GOT3 (cell line): ENCODE measurements at regions not wholly inside any gene's neighbourhood (a gene's known extent, or its start where the extent isn't known, plus 50 kb on each side); places are given as distances from the start of the nearest gene placed in this dataset.

Experiments used
- DNase-seq: peaks from one replicate; lab custom pipeline; 2025; ENCODE audit warnings: mixed read lengths; lab: John Stamatoyannopoulos, UW

GRCh38 chr2:136468799-136469369, 296.5 kb upstream of the THSD7B start:
- DNase-seq, result no peak

GRCh38 chr2:136452528-136452927, 312.8 kb upstream of the THSD7B start:
- no peak for DNase-seq

DNA sequence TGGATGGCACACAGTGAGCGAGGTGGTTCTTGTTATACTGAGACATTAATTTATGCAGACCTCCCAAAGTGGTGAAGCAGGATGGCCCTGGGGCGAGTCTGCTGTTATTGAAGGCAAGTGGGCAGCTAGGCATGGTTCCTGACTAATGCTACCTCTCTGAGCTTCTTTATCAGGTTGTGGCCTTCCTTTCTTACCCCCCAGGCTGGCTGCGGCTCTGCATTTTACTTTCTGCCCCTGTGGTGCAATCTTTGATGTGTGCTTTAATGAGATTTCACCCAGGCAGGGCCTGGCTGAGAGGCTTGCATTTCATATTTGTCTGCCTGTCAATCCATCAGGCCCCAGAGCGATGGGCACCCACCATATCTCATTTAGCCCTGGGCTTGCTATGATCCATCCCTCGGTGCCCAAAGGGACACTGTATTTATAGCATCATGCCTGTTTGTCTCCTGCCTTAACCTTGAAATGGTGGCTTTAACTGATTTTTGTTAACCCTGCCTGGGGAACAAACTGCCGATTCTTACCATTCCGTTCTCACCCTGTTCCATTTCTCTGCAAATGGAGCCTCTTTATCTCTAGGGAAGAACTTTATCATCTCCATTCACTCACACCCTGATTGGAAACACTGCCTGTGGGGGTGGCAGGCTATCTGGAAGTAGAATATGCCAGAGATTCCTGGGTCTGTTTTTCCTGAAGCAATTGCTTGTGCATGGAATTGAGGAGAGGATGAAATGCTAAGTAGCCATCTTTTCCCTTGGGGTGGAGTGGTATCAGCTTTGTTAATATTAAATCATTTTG, 316.2 kb upstream of the THSD7B start:
- no peak for DNase-seq

DNA sequence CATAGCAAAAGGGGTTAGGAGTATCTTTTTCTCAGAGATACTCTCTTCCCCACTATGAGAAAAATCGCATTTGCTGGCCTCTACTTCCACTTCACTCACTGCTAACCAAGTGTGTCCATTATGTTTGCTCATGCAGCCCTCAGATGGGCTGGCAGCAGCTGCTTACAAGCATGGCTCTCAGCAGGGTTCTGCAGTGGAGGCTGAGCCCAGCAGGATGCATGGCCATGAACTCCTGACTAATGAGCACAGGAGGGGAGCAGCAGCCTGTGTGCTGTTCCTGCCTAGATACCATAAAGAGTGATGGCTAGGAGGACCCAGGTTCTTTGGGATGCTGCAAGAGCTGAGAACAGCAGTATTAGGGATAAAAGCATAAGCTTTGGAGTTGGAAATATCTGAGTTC, 316.9 kb upstream of the THSD7B start:
- DNase-seq, result no peak

GRCh38 chr2:136444323-136444722, 321.0 kb upstream of the THSD7B start:
- DNase-seq, result no peak

- no peak for DNase-seq
These were observed 321.7 kb upstream of the THSD7B start for GRCh38 chr2:136443661-136444060.

DNA sequence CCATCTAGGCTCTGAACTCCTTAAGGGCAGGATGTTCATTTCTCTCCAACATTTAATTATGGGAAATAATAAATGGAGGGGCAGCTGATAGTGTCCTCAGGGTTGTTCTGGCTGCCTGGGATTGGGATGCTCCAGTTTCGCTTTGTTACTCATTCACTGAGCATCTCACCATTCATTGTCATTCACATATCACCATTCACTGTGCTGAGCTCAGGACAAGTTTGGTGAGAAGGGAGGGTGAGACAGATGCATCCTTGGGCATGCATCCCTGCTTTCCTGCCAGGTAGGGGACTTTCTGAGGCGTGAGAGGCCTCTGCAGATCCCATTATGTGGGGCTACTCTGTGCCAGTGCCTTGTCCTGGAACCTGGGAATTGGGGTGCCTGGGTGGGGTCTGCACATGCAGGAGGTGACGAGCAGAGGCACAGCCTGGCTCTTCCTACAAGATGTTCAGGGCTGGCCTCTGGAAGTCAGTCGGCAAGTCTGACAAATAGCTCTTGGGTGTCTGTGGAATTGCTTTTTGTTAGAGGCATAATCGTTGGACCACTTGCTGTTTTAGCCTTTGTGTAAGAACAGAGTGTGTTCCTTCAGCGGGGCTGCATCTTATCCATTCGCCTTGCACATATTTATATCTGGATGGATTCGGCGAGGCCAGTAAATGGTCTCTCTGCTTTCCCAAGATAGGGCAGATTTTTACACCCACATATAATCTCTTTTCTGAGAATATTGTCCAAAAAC, 323.2 kb upstream of the THSD7B start:
- no peak for DNase-seq

GRCh38 chr2:136439064-136439676, 321.2 kb upstream of the CXCR4 start:
- DNase-seq, result no peak

DNA sequence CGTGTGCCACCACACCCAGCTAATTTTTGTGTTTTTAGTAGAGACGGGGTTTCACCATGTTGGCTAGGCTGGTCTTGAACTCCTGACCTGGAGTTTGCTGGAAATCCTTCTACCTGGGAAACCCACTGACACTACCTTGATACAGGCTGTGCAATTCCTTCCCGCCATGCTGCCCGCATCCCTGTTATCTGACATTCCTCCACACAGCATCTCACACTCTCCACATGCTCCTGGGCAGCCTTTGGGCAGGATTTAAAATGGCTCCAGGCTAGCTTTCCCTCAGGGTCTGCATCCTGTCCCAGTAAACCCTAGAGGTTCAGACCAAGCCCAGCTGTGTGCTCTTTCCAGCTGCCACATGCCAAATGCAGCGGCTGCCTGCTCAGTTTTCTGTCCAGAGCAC, 319.5 kb upstream of the CXCR4 start:
- no peak for DNase-seq

DNA sequence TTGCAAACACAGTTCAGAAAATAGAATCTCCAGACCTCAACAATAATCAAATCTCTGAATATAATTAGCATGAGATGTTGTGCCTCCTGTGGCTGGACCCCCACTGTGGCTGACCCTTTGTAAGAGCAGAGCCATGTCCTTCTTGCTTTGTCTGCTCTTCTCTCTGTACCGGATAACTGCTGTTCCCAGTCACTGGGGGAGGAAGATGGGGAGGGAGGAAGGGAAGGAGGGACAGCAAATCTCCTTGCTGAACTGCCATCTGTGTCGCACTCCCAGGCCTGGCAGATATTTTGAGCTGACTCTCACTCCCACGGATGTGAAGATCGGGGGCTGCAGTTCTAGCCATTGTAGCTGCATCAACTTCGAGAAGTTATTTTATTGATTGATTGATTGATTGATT, 319.0 kb upstream of the CXCR4 start:
- DNase-seq, result no peak

- no peak for DNase-seq
These were observed 316.3 kb upstream of the CXCR4 start for GRCh38 chr2:136434251-136434715.

- no peak for DNase-seq
These were observed 315.3 kb upstream of the CXCR4 start for GRCh38 chr2:136433261-136433660.

DNA sequence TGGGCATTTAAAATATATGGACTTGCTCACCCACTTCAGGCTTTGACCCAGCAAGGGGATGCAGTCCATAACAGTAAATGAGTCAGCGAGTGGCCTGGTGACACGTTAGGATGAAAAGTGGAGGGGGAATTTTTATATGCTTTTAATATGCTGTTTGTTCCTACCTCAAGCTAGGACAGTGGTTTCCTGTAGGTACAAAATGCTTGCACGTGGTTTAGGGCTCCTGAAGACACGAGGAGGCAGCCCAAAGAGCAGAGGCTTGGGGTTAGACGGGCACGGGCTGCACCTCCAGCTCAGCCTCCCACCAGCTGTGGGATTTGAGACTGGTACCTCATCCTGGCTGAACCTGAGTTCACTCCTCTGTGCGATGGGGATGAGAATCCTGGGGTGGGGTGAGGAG, 306.2 kb upstream of the CXCR4 start:
- no peak for DNase-seq

GRCh38 chr2:136423516-136423996, 305.6 kb upstream of the CXCR4 start:
- peak; percentile 10 for DNase-seq

DNA sequence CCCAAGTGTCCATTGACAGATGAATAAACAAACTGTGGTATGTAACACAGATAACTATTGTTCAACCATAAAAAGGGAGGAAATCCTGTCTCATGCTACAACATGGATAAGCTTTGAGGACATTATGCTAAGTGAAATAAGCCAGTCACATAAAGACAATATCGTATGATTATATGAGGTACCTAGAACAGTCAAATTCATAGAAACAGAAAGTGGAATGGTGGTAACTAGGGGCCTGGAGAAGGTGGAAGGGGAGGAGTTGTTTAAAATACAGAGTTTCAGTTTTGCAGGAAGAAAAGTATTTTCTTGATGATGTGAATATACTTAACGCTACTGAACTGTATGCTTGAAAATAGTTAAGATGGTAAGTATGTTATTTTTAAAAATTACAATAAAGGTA, 304.6 kb upstream of the CXCR4 start:
- DNase-seq, result no peak

DNA sequence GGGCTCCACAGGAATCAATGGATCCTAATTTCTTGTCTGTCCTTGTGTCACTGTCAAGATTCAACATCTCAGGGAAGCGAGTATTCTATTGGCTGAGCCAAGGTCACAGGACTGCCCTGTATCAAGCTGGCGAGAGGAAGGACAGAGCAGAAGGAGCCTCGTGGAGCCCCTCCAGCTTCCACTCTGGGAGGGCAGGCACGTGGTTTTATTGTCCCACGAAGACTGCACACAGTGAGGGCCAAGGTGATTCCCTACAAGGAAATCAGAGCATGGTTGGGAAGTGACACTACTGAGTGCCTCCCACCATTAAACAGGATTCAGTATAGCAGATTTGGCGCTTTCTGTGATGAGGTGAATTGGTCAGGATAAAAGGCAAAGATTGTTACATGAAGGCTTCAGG, 302.4 kb upstream of the CXCR4 start:
- no peak for DNase-seq

GRCh38 chr2:136411946-136412345, 294.0 kb upstream of the CXCR4 start:
- DNase-seq, result no peak

DNA sequence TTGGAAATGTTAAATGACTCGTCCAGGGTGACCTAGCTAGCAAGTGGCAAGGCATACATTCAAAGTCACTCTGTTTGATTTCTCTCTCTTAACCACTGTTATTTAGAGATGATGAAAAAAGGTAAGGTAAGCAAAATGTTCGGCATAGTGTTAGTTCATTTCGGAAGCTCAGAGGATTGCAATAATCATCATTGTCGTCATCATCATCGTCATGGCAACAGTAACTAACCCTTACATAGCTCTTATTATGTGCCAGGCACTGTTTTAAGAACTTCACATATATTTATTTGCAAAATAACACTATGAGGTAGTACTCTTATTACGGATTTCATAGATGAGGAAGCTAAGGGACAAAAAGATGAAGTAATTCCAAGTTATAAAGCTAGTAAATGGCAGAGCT, 292.7 kb upstream of the CXCR4 start:
- no peak for DNase-seq

DNA sequence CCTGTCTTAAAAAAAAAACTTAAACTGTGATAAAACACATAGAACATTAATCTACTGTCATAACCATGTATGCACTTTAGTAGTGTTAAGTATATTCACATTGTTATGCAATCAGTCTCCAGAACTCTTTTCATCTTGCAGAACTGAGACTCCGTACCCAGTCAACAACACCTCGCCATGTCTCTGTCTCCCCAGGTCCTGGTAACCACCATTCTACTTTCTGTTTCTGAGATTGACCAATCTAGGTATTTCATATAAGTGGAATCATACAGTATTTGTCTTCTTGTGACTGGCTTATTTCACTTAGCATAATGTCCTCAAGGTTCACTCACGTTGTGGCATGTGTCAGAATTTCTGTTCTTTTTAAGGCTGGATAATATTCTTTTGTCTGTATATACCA, 290.8 kb upstream of the CXCR4 start:
- no peak for DNase-seq

GRCh38 chr2:136407952-136408318, 290.0 kb upstream of the CXCR4 start:
- DNase-seq, result no peak

DNA sequence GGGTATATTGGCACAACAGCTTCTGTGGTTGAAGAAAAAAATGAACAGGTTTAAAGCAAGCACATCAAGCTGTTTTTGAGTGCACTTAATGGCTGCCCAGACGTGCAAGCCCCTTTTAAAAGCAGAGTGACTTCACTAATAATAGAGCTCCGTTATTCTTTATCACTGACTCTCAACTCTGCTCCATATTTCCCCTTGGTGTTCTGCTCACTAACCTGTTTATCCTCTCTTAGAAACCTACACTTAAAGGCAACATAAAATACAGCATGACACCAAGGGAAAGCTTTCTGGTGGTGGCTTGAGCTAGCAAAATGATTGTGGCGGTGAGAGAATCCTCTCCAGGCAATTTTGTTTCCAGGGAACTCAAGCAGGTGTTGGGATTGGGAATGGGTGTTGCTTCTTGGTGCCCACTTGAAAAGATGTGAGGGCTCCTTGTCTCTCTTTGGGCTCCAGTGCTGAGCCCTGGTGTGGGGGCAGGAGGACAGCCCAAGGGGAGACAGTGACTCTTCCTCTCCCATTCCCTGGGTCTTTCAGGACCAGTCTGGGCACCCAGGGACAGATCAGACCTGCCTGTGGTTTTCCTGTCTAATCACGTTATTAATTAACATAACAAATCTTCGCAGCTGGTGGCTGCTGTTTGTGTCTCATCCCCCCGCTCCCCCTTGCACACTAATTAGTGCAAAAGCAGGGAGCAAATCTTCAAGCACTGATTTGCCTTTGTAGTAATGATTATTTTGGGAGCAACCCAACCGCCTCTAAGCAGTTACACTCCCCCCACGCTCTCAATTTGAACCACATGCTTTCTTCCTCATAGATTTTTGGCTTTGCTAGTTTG, 289.4 kb upstream of the CXCR4 start:
- DNase-seq, result no peak

GRCh38 chr2:136404925-136405324, 287.0 kb upstream of the CXCR4 start:
- no peak for DNase-seq
